Fibroblast of lung (primary cell): ENCODE measurements at regions not wholly inside any gene's neighbourhood (a gene's known extent, or its start where the extent isn't known, plus 50 kb on each side); places are given as distances from the start of the nearest gene placed in this dataset.
"Not testable (repeated sequence)": the region's sequence is repeated elsewhere in the genome, so short reads cannot be mapped to it uniquely, and the experiment has no call there.

Experiments
- DNase-seq, 2 donors: peaks; one replicate each; pipeline versions ENCODE4 v3.0.0 to v3.0.0-alpha.2; 2010; ENCODE audit warnings: low read depth in 2 of 2
- H2AFZ ChIP-seq: 2 replicates; pipeline ENCODE4 v1.5.1; 2012; ENCODE audit warnings: low read length, control low read depth, inconsistent platforms
- H3K27ac ChIP-seq: 2 replicates; pipeline ENCODE4 v1.5.1; 2011; ENCODE audit warnings: low read length, control low read depth; ENCODE audit not compliant: insufficient read depth
- H3K27me3 ChIP-seq: 2 replicates; pipeline ENCODE4 v1.5.1; 2011; ENCODE audit warnings: mild to moderate bottlenecking, low read length; ENCODE audit not compliant: control insufficient read depth, insufficient read depth
- H3K36me3 ChIP-seq: 2 replicates; pipeline ENCODE4 v1.5.1; 2011; ENCODE audit warnings: low read length; ENCODE audit not compliant: control insufficient read depth, insufficient read depth
- H3K4me1 ChIP-seq: 2 replicates; pipeline ENCODE4 v1.5.1; 2011; ENCODE audit warnings: low read length; ENCODE audit not compliant: control insufficient read depth, insufficient read depth; ENCODE audit errors: extremely low read depth
- H3K4me2 ChIP-seq: 2 replicates; pipeline ENCODE4 v1.5.1; 2011; ENCODE audit warnings: low read length, control low read depth; ENCODE audit not compliant: insufficient read depth; ENCODE audit errors: extremely low read depth
- H3K4me3 ChIP-seq, 4 experiments: fragments of 200-600 bp in 1 of 4; sonication (generic) in 1 of 4; replicated peaks in 1 of 4; 2 replicates each; pipeline ENCODE4 v1.5.1; 2011 to 2016; ENCODE audit warnings: low read length in 4 of 4, low read depth in 3 of 4, mild to moderate bottlenecking in 3 of 4, control low read depth in 2 of 4, inconsistent platforms in 1 of 4, mixed read lengths in 1 of 4; ENCODE audit not compliant: insufficient read depth in 1 of 4; ENCODE audit errors: control extremely low read depth in 1 of 4
- H3K79me2 ChIP-seq: 2 replicates; pipeline ENCODE4 v1.5.1; 2012; ENCODE audit warnings: mild to moderate bottlenecking, low read length, inconsistent platforms; ENCODE audit not compliant: control insufficient read depth, insufficient read depth
- H3K9ac ChIP-seq: 2 replicates; pipeline ENCODE4 v1.5.1; 2011; ENCODE audit warnings: mild to moderate bottlenecking, low read length, control low read depth; ENCODE audit not compliant: insufficient read depth
- H3K9me3 ChIP-seq: 2 replicates; pipeline ENCODE4 v1.5.1; 2012; ENCODE audit warnings: low read depth, low read length; ENCODE audit not compliant: control insufficient read depth, insufficient read depth
- H4K20me1 ChIP-seq: 2 replicates; pipeline ENCODE4 v1.5.1; 2011; ENCODE audit warnings: low read length; ENCODE audit not compliant: control insufficient read depth, insufficient read depth; ENCODE audit errors: extremely low read depth
- EZH2 ChIP-seq: IDR thresholded peaks from 2 replicates; pipeline ENCODE4 v1.5.1; 2012; ENCODE audit warnings: low read length, control low read depth, mild to moderate bottlenecking; ENCODE audit errors: missing control alignments
- TF ChIP-seq, protein P1 (sequence below), 2 donors: IDR thresholded peaks in 1 of 2; conservative IDR thresholded peaks in 1 of 2; 1 replicate in 1 of 2; 2 replicates in 1 of 2; pipeline ENCODE4 v1.5.1; 2011 to 2012; ENCODE audit warnings: low read length in 2 of 2, control low read depth in 1 of 2, inconsistent platforms in 1 of 2, low read depth in 1 of 2, mild to moderate bottlenecking in 1 of 2

DNA sequence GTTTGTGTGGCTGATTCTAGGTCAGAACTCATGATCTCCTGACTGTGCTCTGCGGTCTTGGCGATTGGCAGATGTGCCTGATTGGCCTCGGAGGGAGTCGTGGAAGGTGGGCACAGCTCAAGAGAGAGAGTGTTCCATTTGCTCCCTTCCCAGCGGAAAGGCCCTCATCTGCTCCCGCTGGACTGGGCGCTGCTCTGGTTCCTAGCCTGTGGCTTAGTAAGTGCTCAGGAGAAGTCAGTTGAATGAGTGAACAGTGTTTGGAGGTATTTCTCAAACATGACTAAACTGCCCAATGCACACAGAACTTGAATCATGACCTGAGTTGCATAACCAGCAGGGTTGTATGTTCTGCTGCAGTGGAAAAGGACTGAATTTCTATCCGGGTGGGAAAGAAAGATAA lies 120.2 kb upstream of the PITX1 start:
- DNase-seq, result no peak

DNA sequence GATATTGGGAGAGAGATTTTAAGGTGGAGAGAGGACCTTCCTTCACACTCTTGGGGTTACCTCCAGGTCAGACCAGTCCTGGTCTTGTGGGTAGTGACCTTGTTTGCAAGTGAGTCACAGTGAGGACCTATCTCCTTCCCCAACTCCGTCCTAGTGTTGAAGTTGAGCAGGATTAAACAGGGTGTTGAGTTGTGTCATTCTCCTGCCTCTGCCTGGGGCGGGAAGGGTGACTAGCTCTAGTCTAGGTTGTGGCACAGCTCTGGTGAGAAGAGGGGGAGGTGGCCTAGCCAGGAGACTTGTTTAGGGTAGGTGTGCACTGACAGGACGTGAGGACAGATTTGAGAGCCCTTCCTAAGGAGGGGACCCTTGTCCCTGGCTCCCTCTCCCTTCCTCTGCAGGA lies 119.6 kb upstream of the PITX1 start:
- H3K36me3 ChIP-seq, result no peaks in the 10 kb centered on the region
- no peaks in the 10 kb centered on the region for H3K4me1 ChIP-seq
- H3K79me2 ChIP-seq, result no peaks in the 10 kb centered on the region
- H3K4me3 ChIP-seq, result no peak overlapping the region
- no peak overlapping the region for H3K27ac ChIP-seq
- H4K20me1 ChIP-seq, result no peaks in the 10 kb centered on the region
- no peak overlapping the region for H3K9ac ChIP-seq
- peaks cover 4% of the 10 kb centered on the region for H3K27me3 ChIP-seq
- H3K4me2 ChIP-seq, result no peak overlapping the region
- no peak overlapping the region for H2AFZ ChIP-seq
- no peaks in the 10 kb centered on the region for H3K9me3 ChIP-seq
- TF ChIP-seq, protein P1, sequence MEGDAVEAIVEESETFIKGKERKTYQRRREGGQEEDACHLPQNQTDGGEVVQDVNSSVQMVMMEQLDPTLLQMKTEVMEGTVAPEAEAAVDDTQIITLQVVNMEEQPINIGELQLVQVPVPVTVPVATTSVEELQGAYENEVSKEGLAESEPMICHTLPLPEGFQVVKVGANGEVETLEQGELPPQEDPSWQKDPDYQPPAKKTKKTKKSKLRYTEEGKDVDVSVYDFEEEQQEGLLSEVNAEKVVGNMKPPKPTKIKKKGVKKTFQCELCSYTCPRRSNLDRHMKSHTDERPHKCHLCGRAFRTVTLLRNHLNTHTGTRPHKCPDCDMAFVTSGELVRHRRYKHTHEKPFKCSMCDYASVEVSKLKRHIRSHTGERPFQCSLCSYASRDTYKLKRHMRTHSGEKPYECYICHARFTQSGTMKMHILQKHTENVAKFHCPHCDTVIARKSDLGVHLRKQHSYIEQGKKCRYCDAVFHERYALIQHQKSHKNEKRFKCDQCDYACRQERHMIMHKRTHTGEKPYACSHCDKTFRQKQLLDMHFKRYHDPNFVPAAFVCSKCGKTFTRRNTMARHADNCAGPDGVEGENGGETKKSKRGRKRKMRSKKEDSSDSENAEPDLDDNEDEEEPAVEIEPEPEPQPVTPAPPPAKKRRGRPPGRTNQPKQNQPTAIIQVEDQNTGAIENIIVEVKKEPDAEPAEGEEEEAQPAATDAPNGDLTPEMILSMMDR (conservative IDR thresholded peaks at IDR 0.05 in 1 of 2, IDR thresholded peaks at IDR 0.05 in 1 of 2; ENCODE audit: low read depth in 1 of 2, low read length in 2 of 2), result no peak
- TF ChIP-seq EZH2, result no peak
- DNase-seq, result no peak

More for the DNA sequence above, 120.2 kb upstream of the PITX1 start:
- Histone ChIP-seq H3K4me2 (no peak overlapping the region), H4K20me1 (no peaks in the 10 kb centered on the region), H3K9me3 (no peaks in the 10 kb centered on the region), H3K79me2 (no peaks in the 10 kb centered on the region), H3K4me1 (no peaks in the 10 kb centered on the region), H3K36me3 (no peaks in the 10 kb centered on the region), H3K27ac (no peak overlapping the region), H3K27me3 (peaks cover 4% of the 10 kb centered on the region), H2AFZ (no peak overlapping the region), H3K4me3 (no peak overlapping the region), H3K9ac (no peak overlapping the region)
- TF ChIP-seq, protein P1 (conservative IDR thresholded peaks at IDR 0.05 in 1 of 2, IDR thresholded peaks at IDR 0.05 in 1 of 2; ENCODE audit: low read depth in 1 of 2, low read length in 2 of 2), result no peak
- no peak for TF ChIP-seq EZH2

DNA sequence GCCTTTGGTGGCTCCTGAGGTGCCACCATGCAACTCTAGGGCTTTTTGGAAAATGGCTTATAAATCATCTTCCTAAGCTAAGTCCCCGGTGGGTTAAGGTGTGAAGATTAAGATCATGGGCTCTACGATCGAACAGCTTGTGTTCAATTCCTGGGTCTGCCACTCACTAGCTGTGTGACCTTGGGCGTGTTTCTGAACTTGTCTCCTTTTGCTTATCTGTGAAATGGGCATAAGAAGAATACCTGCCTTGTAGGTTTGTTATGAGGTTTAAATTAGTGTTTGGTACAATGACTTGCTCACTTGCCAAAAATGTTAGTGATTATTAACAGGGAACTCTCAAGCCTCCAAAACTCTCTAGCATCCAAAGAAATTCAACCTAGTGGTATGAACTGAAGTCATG lies 119.2 kb upstream of the PITX1 start:
- Histone ChIP-seq H4K20me1 (no peaks in the 10 kb centered on the region), H3K27me3 (peaks cover 4% of the 10 kb centered on the region), H3K36me3 (no peaks in the 10 kb centered on the region), H3K4me1 (no peaks in the 10 kb centered on the region), H3K9ac (no peak overlapping the region), H3K4me2 (no peak overlapping the region), H3K79me2 (no peaks in the 10 kb centered on the region), H3K4me3 (no peak overlapping the region), H3K9me3 (no peaks in the 10 kb centered on the region), H3K27ac (no peak overlapping the region), H2AFZ (no peak overlapping the region)
- no peak for TF ChIP-seq EZH2
- TF ChIP-seq, protein P1 (conservative IDR thresholded peaks at IDR 0.05 in 1 of 2, IDR thresholded peaks at IDR 0.05 in 1 of 2; ENCODE audit: low read depth in 1 of 2, low read length in 2 of 2), result no peak
- no peak for DNase-seq

DNA sequence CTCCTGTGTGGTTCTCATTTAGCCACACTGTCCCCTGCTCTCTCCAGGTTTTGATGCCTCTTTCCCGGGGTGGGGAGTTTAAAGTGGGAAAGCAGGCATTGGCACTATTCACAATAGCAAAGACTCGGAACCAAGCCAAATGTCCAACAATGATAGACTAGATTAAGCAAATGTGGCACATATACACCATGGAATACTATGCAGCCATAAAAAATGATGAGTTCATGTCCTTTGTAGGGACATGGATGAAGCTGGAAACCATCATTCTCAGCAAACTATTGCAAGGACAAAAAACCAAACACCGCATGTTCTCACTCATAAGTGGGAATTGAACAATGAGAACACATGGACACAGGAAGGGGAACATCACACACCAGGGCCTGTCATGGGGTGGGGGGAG lies 117.6 kb upstream of the PITX1 start:
- H3K4me1 ChIP-seq, H3K36me3 ChIP-seq, H3K4me2 ChIP-seq, H3K79me2 ChIP-seq, H3K27me3 ChIP-seq, H3K9me3 ChIP-seq, H3K4me3 ChIP-seq, DNase-seq, H3K9ac ChIP-seq, H2AFZ ChIP-seq, H4K20me1 ChIP-seq, H3K27ac ChIP-seq: not testable (repeated sequence)
